ENCODE measurements at regions not wholly inside any gene's neighbourhood (a gene's known extent, or its start where the extent isn't known, plus 50 kb on each side); places are given as distances from the start of the nearest gene placed in this dataset.

DNA sequence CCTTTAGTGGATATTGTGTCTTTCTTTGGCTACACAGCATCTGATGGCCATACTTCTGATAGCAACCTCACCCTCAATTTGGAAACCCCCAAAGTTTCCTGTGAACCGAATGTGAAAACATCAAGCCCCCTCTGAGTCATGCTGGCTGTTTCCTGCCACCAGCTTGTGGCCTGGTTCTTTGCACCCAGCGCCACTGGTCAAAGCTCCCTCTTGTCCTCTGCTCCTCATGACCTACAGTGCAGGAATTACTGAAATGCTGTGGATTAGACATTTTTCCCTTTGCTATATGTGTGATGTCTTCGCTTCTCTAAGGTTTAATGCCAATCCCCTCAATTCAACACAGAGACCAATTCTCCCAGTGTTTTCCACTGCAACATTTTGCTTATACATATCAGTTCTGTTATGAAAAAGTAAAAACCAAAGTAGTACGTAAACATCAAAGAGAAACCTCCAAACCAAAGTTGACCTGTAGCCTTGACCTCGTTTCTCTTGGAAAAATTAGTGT is 224.0 kb upstream of the TENM3 start:
- no peak for DNase-seq (ENCODE audit: low read depth)

DNA sequence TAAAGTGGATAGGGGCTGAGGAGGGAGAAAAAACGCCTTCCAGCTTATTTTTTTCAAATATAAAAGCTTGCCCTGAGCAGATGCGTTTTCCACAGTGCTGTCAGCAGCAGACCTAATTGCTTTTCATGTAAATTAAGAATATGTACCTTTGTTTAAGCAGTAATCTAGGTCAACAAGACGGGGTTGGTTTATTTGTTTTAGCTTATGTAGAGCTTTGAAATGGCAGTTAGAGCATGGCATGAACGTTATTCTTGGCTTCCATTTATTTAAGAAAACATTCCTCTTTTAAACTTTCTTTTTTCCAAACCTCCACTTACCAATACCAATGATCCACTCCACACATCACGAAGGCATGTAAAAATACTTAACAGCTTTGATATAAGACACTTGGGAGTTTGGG is 220.3 kb upstream of the TENM3 start:
- DNase-seq (ENCODE audit: low read depth): no peak

DNA sequence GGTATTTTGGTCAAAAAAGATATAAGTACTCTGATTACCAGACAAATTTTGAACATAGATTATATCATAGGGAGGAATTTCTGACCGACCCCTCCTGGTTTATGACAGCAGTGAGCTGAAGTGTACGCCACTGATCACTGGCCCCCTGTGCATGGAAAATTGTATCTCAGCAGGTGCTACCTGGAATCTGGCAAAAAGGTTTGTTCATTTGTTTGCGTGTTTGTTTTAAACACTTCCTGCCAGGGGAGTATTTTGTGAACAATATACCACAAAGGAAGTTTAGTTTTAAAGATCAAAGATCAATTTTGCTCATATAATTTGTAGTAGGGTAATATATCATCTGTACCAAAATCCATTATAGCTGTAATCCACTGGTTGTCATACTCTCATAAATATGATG is 219.7 kb upstream of the TENM3 start:
- no peak for DNase-seq (ENCODE audit: low read depth)

DNA sequence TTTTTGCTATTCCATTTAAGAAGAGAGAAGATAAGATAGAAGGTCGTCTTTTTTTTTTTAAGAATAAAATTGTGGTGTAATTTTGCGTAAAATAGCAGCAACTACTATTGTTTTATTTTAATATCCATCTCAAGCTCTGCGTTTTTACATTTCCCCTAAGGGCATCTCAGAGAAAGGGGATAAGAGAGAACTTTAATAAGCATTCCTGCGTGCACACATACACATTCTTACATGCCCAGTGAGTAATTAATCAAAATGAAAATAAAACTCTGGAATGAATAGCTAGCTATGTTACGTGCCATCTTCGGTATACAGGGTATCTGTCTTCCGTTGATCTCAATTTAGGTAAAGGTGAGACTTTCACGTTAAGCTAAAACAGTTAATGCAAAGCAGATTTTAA is 200.3 kb upstream of the TENM3 start:
- no peak for DNase-seq (ENCODE audit: low read depth)

DNA sequence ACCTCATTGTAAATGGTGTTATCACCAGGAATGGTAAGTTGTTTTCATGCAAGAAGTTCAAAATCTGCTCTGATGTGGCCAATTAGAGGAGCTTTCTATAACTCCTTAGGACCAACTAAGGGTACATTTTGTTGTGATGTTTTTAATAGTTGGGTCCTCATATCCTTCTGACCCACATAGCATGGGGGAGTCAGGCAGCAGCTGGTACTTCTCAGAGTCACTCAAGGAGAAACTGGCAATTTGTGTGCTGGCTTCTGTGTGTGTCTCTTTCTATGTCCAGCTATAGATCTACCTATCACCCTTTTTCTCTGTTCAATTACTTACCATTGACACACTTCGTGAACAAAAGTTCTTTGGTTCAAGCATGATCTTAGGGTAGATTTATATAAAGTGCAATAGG is 194.3 kb upstream of the TENM3 start:
- no peak for DNase-seq (ENCODE audit: low read depth)

DNA sequence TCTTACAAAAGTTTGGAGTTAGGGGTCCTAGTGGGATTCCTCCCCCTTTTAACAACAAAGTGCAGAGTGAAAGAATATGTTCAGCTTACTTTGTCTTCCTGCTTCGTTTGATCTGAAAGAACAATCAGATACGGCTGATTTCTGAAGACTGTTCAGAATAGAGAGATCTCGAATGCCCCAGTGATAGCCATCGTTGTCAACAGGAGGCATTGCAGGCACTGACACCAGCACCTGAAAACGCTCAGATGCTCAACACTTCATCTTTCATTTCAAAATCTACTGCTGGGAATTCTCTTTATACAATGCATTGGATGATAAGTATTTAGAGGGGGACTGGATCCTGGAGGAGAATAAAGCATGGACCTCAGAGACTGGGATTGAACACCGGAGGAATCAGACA is 186.3 kb upstream of the TENM3 start:
- DNase-seq (ENCODE audit: low read depth): no peak

DNA sequence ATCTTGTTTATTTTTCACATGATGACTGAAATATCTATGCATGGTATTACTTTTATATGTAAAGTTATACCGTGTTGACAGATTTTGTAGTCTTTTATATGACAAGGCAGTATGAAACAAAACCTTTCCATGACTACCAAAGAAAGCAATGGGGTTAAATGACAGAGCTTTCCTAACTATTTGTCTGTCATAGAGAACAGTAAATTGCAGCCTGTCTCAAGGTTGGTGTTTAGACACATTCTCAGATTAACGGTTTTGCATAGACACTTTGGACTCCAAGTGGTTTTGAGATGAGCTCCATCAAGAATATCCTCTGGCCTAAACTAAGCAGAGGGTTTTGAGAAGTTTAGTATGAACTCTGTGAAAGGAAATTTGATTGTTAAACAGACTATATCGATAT is 180.7 kb upstream of the TENM3 start:
- no peak for DNase-seq (ENCODE audit: low read depth)

DNA sequence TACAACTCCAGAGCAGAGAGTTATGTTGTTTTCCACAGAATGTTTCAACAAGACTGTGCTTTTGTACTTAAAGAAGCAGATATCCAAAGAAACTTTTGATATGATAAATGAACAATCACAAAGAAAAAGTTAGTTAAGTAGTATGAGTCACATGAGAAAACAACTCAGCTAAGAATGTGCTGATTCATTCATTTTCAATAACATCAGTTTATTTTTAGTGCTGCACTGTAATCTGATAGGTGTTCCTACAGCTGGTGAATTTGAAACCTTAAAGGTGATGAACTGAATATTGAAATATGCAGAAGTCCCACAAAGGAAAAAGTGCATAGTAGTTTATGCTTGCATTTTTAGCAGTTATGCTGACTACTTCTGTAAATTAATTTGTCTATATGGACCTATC is 180.3 kb upstream of the TENM3 start:
- no peak for DNase-seq (ENCODE audit: low read depth)

DNA sequence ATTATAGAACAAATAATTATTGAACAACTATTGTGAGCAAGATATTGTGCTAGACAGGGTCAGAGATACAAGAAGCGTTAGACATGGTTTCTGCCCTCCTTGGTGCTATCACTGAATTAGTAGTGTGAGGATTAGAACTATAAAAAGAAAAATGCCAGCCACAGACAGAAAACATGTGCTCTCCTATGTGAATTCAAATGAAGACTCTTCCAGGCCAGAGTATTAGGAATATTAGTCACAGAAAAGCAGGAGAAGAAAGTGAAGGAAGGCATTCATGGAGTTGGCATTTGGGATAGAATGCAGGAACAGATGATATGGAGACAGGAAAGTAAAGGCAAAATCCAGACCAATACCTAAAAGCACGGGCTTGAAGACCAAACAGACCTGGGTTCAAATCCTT is 179.6 kb upstream of the TENM3 start:
- DNase-seq (ENCODE audit: low read depth): no peak

DNA sequence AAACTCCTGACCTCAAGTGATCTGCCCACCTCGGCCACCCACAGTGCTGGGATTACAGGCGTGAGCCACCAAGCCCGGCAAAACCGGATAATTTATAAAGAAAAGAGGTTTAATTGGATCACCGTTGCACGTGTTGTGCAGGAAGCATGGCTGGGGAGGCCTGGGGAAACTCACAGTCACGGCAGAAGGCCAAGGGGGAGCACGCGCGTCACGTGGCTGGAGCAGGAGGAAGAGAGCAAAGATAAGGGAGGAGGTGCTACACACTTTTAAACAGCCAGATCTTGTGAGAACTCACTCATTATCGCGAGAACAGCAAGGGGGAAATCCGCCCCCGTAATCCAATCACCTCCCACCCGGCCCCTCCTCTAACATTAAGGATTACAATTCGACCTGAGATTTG is 177.9 kb upstream of the TENM3 start:
- DNase-seq (ENCODE audit: low read depth): no peak

DNA sequence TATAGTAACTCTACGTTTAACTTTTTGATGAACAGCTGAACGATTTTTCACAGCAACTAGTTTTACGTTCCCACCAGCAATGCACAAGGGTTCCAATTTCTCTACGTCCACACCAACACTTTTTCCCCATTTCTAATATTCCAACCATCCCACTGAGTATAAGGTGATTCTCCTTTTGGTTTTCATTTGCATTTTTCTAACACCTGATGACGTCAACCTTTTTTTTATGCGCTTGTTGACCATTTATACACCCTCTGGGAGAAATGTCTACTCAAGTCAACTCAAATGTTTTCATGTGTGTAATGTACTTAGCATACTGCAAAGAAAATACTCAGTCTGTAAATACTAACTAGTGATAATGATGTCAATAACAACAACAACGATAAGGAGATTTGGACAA is 177.2 kb upstream of the TENM3 start:
- no peak for DNase-seq (ENCODE audit: low read depth)

DNA sequence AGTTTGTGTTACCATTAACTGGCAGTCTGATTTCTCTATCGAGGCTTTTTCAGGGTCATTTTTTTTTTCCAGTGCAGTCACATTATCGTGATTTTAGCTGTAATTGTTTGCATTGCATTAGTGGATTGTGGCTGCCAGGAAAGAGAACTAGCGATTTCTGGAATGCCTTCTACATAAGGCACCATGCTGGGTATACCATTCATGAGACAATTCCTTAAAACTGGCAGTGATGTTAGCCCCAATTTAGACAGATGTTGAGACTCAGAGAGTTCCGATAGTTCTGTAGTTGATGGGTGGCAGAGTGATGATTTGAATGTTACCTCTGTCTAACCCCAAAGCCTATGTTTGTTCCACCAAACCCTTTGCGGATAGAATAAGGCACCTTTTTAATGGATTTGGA is 175.4 kb upstream of the TENM3 start:
- no peak for DNase-seq (ENCODE audit: low read depth)

DNA sequence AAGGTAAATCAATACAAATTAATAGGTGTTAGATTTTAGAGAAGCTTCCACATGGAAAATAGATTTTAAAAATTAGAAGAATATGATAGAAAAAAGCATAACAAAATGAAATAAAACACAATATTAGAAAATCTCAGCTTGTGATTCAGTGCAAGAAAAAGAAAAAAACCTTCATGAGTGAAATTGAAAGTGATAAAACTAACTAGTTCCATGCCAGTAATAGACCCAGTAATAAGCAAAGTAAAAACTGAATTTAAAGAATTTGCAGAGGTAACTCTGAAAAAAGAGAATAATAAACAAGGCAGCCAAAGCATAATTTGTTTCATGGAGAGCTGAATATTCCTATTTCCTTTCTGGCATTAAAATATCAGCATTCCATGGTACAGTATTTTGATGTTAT is 174.3 kb upstream of the TENM3 start:
- no peak for DNase-seq (ENCODE audit: low read depth)

DNA sequence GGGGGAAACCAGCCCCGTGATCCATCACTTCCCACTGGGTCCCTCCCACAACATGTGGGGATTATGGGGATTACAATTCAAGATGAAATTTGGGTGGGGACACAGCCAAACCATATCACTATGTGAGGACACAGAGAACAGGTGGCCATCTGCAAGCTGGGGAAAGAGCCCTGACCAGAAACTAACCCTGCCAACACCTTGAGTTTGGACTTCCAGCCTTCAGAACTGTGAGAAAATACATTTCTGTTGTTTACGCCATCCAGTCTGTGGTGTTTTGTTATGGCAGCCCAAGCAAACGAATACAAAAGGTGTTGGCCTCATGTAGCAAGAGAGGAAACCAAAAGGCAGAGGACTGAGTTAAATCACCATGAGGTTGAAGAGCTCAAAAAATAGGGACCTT is 169.9 kb upstream of the TENM3 start:
- no peak for DNase-seq (ENCODE audit: low read depth)

DNA sequence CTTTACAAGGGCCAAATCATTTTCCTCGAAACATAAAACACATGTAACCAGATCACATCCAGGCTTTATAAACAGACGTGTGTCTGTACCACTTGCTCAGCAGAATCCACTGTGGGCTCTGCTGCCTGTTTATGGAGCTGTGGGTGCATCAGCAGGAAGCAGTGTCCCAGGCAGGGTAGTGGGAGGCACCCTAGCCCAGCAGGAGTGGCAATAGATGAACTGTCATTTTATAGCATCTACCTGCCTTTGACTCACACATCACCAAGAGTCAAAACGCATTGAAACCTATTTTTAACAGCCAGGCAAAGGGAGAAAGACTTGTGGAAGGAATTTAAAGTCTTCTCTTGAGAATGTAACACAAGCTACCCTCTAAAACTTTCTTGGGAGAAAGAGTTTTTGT is 169.1 kb upstream of the TENM3 start:
- no peak for DNase-seq (ENCODE audit: low read depth)

DNA sequence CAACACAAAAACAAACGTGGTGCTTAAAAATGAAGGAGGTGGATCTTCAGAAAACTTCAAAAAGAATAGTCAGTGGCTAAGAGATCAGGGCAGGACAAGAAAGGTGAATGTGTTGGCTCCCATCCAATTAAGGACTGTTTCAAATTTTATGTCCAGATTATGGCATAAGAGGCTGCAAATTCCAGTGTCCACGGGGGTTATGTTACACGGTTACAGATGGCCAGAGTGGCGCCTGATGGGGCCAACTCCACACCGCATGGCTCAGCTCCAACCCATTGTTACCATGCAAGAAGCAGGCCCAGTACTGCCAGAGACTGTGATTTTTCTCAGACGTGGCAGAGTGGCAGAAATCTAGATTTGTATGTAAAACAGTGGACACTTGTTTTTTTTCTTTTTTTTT is 168.4 kb upstream of the TENM3 start:
- DNase-seq (ENCODE audit: low read depth): no peak

DNA sequence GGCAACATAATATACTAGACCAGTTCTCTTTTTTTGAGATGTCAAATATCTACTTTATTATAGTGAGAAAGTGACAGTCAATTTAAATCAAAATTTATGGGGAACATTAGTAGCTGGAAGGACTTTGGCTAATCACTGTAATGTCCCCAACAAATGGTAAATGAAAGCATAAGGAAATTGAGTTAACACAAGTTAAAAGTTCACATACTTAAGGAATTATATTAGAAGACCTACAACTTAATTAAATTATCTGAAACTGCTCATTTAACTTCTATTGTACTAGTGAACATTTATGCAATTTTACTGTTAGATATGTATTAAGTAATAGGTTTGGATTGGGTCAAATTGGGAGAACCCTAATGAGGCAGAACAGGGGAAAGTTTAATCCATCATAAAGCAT is 160.3 kb upstream of the TENM3 start:
- no peak for DNase-seq (ENCODE audit: low read depth)

DNA sequence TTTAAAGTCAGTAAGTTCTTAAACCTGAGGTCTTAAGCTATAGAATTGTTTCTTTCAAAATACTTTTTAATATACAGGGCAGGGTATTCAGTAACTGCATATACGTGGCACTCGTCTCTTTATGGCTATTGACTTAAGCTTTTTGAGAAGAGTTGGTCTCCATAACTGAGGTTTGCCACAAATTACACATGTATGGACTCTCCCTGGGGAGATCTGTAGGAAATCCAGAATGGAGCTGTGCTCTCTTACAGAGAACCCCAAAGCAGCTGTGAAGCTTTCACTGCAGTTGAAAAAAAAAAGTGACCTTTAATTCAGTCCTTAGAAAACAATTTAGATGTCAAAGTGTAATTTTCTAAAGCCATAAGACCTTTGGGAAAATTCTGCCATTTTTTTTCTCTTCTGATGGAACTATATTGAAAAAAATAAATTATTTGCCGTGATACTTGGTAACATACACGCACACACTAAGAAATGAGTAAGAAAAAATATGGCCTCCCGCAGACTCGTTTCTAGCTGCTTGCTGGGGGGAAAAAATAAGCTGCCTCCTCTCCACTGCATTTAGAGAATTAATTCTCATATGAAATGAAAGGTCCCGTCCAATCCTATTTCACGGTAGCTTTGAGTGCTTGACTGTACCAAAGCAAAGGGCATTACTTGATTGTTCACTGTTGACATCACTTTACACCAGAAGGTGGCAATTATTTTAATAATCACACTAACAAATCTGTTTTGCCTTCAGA is 159.4 kb upstream of the TENM3 start:
- DNase-seq (ENCODE audit: low read depth): no peak

DNA sequence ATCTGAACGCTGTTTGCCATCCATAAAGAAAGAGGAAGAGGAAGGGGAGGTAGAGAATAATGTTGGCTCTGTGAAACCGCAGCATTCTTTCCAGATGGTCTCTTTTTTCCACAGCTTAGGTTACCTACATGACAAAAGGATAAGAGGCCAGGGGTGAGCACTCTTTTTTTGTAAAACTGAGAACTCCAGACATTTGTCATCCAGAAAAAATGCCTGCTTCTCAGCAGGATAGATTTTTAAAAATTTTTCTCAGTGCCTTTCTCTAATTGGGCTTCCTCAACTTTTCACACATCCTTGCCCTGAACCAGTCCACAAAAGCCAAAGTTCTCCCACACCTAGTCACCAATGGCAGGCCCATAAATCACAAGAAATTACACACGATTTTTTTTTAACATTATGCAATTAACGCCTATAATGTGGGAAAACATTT is 158.1 kb upstream of the TENM3 start:
- no peak for DNase-seq (ENCODE audit: low read depth)

DNA sequence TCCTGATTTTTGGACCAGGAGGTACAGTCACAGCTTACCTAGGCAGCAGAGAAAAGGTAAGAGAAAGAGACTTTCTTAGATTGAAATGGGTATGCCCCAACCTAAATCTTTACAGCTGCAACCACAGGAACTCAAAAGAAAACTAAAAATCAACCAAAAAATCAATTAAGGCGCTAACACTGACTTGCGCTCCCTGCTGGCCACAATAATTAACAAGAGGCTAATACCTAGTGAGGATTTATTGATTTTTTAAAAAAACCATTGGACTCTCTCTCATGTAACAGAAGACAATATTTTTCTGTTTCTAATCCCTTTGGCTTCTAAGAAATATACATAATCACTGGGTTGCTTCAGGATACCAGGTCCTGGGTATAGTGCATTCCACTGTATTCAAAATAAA is 153.9 kb upstream of the TENM3 start:
- DNase-seq (ENCODE audit: low read depth): no peak

DNA sequence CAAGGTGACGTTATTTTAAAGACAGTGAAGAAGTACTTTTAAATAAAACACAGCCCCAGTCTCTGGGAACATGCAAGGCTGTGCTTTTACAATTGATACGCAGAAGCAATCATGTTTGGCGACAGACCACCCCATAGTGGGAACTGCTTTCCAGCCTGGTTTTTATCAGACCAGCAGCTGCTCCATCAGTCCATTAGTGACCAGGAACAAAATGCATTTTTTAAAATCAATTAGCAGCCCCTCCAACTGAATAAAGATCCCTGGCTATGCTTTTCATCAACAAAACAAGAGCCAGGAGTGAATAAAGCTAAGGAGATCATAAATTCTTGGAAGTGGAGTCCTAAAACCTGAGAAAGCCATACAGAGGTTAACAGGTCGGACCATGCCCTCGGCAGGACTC is 153.0 kb upstream of the TENM3 start:
- no peak for DNase-seq (ENCODE audit: low read depth)

DNA sequence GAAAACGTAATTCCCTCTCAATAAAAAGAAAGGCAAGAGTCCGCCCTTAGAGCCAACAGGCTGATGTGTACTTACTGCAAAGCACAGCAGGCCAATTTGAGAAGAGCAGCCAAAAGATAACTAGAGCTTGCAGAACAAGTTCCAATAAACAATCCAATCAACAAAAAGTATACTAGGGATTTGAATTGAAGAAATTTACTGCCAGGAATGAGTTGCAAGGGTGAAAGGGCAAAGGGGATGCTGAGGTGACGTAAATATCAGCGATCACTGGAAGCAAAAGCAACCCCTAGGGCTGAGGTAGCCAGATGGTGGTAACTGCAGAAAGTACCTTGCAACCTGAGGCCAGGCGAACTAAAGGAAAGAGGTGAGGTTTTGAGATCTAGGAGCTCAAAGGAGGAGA is 152.1 kb upstream of the TENM3 start:
- no peak for DNase-seq (ENCODE audit: low read depth)

DNA sequence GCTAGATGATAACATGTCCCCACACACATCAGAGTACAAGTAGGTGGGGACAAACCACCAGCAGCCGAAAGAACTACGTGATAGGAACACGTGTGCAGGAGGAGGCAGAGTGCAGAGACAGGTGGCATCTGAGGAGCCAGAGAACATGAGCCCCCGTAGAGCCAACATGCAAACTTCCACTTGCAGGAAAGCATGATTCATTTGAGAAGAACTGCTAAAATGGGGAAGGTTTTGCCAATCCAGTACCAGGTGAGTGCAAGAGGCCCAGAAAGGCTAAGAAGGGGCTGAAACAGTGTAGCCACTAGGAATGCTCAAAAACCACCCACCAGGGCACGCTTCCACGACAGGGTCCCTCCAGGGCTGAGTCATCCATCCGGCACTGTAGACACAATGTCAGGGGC is 149.8 kb upstream of the TENM3 start:
- DNase-seq (ENCODE audit: low read depth): no peak

DNA sequence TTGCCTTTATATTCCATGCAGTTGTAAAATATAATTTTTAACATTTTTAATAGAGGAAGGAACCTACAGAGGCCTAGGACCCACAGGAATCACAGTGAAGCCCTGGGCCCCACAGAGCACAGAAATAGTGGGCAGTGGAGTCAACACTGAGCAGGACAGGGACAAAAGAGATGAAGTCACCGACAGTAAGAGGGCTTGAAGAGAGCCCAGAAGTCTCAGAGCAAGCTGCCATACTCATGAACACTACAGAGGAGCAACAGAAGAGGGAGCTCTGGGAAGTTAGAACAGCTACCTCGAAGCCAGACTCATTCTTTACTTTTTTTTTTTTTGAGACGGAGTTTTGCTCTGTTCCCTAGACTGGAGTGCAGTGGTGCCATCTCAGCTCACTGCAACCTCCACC is 149.3 kb upstream of the TENM3 start:
- DNase-seq (ENCODE audit: low read depth): no peak

DNA sequence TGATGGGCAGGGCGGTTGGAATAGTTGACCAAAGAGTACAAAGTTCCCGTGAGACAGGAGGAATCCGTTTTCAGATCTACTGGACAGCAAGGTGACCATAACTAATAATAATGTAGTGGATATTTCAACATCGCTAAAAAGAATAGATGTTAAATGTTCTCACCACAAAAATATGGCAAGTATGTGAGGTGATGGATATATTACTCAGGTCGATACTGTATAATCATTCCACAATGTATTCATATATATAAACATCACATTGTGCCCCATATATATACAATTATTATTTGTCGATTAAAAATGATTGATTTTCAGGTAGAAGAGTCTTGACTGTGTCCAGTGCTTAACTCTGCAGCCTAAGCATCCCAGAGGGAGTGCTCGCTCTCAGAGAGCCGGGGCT is 141.6 kb upstream of the TENM3 start:
- DNase-seq (ENCODE audit: low read depth): no peak

Measured in activated gamma-delta T cell treated with anti-CD3 and anti-CD28 coated beads, Interleukin-2, amount 50 U/mL, for 16 hours (primary cell).